HG03460 (cell line): ENCODE measurements at regions not wholly inside any gene's neighbourhood (a gene's known extent, or its start where the extent isn't known, plus 50 kb on each side); places are given as distances from the start of the nearest gene placed in this dataset.

Experiments
- ATAC-seq: cut with Tn5 transposase; IDR thresholded peaks from one replicate; pipeline ENCODE4 v1.9.1; 2021; ENCODE audit not compliant: unreplicated experiment

DNA sequence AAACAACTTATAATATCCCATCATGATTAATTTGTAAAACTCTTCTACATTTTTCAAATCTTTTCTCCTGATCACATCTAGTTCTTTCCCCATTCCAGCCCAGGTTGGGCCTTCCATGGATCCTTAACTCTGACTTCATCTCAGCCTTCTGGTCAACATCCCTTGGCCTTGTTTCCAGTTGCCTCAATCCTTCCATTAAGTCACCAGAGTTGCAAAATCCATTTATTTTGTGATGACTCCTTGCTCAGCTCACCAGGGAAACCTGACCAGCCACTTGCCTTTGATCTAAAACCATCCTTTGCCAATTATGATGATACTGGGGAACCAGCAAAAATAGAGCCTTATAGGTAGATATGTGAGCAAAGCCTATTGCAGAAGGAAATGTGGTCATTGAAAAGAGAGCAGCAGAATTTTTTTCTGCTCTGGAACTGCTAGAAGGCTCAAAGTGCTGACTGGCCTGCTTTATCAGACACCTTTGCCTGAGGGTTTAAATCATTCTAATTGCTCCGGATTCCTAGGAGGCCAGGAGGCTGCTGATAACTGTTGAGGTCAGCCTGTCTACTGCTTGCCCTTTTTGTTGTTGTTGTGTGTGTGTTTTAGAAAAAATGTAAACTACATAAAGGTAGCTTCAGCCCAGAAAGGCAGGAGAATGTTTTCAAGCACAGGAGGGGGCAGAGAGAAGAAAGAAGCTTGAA, 512.2 kb upstream of the GRIA1 start:
- no peak for ATAC-seq

GRCh38 chr5:152987131-152987530, 503.3 kb upstream of the GRIA1 start:
- ATAC-seq, result no peak

DNA sequence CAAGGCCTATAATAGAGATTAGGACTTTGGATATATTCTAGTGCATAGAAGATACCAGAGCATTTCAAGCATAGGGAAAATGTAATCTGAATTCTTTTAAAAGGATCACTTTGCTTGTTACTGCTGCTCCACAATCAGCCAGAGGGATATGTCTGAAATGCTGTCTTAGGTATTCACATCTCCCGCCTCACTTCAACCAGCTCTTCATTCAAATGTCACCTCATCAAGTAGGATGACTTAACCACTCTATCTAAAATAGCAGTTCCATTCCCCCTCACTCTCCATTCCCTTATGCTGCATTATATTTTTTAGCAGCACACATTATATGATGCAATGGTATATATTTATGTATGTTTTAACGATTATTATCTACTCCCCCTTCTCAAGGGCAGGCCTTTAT, 500.3 kb upstream of the GRIA1 start:
- no peak for ATAC-seq

GRCh38 chr5:152990649-152991048, 499.8 kb upstream of the GRIA1 start:
- ATAC-seq, result no peak

- ATAC-seq, result no peak
These were observed 496.3 kb upstream of the GRIA1 start for GRCh38 chr5:152994033-152994680.

DNA sequence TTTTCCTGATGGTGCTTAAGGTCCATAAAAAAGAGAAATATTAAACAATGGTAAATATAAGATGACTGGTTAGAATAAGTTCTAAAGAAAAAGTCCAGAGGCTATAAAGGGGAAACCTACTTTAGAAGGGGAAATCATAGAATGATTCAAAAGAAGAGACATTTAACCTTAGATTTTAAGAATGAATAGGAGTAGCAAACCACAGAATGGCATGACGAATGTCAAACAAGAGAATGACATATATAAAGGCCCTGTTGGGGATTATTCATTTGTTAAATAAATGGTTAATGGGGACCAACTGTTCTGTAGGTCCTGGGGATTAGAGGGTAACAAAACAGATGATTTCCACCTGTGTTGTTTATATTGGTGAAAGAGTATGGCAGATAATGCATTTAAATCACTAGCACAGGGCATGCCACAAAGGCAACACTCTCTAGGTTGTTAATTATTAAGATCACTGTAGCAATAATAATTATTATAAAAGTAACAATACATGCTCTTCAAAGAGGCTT, 495.2 kb upstream of the GRIA1 start:
- ATAC-seq, result no peak

DNA sequence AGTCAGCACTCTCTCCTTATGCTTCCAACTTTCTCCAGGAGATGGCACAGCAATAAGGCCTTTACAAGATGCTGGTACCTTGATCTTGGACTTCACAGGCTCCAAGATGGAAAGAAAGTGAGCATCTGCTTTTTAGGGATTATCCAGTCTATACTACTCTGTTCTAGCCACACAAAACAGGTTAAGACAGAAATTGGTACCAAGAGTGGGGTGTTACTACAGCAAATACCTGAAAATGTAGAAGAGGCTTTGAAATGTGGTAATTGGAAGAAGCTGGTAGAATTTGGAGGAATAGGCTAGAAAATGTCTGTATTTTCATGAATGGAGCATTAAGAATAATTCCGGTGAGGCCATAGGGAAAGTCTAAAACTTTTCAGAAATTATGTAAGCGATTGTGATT, 484.8 kb upstream of the GRIA1 start:
- no peak for ATAC-seq

DNA sequence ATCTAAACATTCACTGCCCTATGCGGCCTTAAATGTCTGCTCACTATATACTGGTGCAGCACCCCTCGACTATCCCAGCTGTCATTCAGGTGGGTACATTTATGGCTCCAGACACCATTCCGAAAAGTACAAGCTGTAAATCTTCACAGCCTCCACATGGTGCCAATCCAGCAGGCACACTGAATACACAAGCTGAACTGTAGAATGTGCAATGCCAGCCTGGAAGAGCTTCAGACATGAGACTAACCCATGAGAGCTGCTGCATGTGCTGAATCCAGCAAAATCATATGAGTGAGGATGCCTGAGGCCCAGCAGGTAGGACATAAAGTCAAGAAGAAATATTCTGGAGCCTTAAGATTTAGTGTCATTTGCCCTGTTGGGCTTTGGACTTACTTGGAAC, 483.8 kb upstream of the GRIA1 start:
- no peak for ATAC-seq

DNA sequence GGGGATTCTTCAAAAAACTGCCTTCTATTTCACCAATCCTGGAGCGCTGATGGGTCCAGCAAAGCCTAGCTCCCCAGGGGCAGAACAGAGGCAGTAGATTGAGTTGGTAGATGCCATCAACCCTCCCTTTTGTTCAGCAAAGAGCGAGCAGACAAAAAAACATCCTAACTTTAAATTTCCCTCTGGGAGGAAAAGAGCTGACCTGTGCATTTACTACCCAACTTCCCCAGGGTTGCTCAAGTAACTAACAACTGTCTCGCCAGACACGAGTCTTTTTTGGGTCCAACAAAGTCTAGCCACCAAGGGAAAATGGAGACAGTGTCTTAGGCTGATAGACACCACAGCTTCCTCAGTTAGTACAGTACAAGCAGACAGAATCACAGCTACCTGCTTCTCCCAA, 476.3 kb upstream of the GRIA1 start:
- no peak for ATAC-seq

DNA sequence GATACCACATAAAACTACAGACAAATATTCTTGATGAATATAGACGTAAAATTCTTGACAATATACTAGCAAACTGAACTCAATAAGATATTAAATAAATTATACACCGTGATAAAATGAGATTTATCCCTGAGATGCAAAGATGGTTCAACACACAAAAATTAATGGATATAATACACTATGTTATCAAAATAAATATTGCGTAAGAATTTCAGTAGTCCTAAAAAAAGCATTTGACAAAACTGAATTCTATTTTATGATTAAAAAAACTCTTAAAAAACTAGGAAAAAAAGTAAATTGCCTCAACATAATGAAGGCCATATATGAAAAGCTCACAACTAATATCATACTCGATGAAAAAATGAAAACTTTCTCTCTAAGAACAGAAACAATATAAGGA, 472.3 kb upstream of the GRIA1 start:
- no peak for ATAC-seq

DNA sequence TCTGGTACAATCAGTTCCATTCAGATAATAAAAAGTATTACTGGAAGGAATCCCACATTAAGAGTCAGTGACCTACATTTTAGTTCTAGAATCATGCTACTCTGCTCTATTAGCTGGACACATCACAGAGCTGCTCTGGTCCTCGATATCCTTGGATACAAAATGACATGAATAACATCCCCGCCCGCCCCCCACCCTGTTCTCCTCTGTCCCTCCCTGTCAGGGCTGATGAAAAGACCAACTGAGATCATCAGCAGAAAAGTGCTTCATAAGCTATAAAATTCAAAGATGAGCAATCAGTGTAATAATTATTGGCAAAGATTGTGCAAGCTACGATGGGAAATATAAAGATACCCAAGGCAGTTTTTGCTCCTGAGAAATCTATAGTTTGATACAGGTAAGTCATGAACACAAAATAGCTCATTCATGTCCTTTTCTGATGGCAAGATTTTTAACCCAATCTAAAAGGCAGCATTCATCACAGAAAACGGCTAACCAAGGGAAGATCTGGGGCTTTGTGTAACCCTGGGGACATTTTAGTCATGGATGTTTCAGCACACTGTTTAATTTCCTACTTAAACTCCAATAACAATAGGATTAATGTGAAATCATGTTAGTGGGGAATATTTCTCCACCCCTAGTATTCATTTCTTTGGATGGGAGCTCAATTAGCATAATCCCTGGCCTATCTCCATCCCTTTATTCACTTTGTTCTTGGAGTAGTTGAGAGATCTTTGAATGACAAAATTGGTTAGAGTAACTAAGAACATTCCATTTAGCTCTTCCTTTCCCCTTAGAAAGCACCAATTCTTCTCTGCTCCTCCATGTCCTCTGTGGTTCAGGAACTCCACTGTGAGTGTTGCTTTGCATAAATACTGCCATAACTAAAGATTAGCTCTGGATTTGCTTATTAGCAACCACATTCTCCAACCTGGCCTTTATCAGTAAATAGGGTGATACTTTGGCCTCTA, 459.4 kb upstream of the GRIA1 start:
- ATAC-seq, result no peak

- ATAC-seq, result no peak
These were observed 451.0 kb upstream of the GRIA1 start for GRCh38 chr5:153039501-153039900.

DNA sequence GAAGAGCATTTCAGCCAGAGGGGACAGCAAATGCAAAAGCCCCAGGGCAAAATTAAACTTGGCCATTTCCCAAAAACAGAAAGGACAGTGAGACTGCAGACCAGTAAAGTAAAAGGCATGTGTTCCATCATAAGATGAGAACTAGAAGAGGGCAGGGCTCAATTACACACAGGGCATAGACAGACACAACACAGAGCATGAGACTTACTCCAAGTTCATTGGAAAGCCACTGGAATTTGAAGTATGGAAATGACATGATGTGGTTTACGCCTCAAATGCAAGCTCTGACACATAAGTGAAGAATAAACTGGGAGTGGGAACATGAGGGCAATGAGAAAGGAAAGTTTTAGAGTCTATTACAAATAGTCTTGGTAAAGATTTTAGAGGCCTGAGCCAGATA, 446.6 kb upstream of the GRIA1 start:
- no peak for ATAC-seq

DNA sequence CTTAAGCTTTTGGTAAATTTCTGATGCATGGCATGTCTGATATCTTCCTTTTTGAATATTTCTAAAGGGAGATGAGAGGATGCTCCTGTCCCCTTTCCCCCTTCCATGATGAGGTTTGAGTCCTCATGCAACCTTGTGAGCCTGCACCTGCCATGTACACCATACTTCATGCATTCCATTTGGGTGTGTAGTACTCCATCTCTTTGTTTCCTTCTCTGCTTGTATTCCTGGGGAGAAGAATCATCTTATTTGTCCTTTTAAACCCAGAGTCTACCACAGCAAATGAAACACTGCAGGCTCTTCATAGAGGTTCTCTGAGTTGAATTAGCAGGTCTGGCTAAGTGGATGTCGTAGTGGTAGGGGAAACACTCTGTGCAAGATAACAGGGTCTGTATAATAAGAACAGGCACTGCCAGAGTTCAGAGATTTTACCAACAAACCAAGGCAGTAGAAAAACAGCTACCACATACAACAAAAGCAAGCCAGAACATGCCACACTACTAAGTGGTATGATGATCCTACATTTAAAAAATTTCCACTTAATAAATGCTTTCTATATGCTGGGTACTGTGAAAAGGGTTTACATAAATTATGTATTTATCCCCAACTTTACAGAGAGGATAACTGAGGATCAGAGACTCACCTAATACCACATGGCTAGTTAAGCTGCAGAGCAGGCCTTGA, 439.8 kb upstream of the GRIA1 start:
- no peak for ATAC-seq

DNA sequence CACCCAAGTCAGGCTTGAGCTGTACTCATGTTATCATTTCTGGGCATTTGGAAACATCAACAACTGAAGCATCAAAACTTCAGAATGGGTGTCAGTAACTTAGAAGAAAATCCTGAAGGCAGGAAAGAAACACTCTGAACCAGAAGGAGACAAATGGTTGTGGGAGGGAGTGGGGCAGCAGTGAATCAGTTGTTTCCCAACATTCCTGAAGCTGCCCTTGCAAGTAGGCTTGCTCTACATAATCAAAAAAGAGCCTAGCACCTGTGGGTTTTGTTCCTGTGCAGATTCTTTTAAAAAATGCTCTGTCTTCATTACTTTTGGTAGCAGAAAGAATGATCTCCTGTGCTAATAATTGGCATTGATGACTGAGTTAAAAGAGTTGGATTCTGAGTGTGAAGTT, 424.2 kb upstream of the GRIA1 start:
- ATAC-seq, result no peak

GRCh38 chr5:153067869-153068268, 422.6 kb upstream of the GRIA1 start:
- ATAC-seq, result no peak

- no peak for ATAC-seq
These were observed 411.1 kb upstream of the GRIA1 start for GRCh38 chr5:153079396-153079795.

DNA sequence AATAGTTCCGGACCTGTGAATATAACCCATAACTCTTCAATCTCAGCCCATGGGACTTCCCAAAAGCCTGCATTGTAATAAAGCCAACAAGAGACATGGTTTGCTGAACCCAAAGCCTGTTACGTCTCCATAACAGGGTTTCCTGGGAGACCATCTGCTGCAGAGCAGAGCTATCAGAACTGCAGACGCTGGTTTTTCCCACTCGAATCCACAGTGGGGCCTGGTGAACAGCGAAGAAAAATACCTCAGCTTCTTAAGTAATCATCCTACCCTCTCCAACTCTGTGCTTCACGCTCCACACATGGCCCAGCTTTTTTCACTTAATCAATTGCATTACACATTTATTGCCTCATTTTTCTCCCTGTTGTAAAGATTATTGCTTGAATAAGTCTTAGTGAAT, 409.5 kb upstream of the GRIA1 start:
- no peak for ATAC-seq

- ATAC-seq, result no peak
These were observed 409.1 kb upstream of the GRIA1 start for GRCh38 chr5:153081385-153081784.

DNA sequence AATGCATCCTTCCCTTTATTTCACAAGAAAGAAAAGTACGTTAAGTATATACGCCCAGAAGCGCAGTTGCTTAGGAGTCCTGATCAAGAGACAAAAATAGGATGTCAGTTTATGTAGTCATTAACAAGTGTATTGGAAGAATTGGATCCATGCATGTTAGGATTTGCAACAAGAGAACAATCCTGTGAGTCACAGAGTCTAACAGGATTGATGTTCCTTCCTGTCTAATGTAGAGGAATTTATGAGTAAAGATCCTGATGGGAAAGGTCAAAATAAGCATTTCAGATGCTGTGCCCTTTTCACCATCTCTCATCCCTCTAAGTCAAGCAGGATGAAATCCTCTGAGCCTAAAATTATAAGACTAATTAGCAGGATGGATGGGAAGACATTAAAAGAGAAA, 406.0 kb upstream of the GRIA1 start:
- ATAC-seq, result no peak

DNA sequence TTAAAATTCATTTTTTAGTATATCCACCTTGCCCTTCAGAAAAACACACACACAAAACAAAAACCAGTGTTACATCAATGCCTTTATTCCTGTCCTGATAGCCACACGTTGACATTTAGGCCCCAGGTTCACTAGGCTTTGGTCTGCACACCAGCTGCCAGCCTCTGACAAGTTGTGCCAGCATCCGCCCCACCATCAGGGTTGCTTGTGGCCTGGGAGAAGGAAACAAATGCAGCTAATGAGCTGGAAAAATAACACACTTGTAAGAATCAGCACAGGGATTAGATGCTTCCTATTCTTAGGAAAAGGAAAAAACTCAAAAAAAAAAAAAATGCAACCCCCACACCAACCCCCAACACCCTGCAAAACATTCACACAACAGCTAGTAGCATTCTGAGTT, 404.0 kb upstream of the GRIA1 start:
- no peak for ATAC-seq
